Heart right ventricle (tissue), 16 donors: ENCODE measurements at regions not wholly inside any gene's neighbourhood (a gene's known extent, or its start where the extent isn't known, plus 50 kb on each side); places are given as distances from the start of the nearest gene placed in this dataset.

Source experiments
- ATAC-seq, 8 donors: fragments of 200-7000 bp; cut with Tn5 transposase; one replicate each; pipeline ENCODE4 v1.9.1; 2020; ENCODE audit warnings: mild to moderate bottlenecking in 8 of 8, moderate library complexity in 8 of 8, moderate number of reproducible peaks in 1 of 8
- DNase-seq, 2 donors: peaks; one replicate each; pipeline ENCODE4 v3.0.0-alpha.2; 2020
- H3K27ac ChIP-seq, 10 donors: fragments of 200-600 bp; sonication (generic) in 2 of 10; one replicate each; pipeline versions ENCODE4 v1.5.0 to v1.8.0; 2020 to 2022; ENCODE audit warnings: mild to moderate bottlenecking in 3 of 10
- H3K27me3 ChIP-seq, 7 donors: fragments of 200-600 bp; one replicate each; pipeline ENCODE4 v1.8.0; 2021 to 2022; ENCODE audit warnings: mild to moderate bottlenecking in 2 of 7
- H3K36me3 ChIP-seq, 9 donors: fragments of 200-600 bp; sonication (generic) in 1 of 9; one replicate each; pipeline versions ENCODE4 v1.5.0 to v1.8.0; 2020 to 2022; ENCODE audit warnings: mild to moderate bottlenecking in 2 of 9
- H3K4me1 ChIP-seq, 9 donors: fragments of 200-600 bp; sonication (generic) in 1 of 9; one replicate each; pipeline versions ENCODE4 v1.5.0 to v1.8.0; 2020 to 2022; ENCODE audit warnings: mild to moderate bottlenecking in 4 of 9
- H3K4me3 ChIP-seq, 10 donors: fragments of 200-600 bp; sonication (generic) in 2 of 10; one replicate each; pipeline versions ENCODE4 v1.5.0 to v1.8.0; 2020 to 2022; ENCODE audit warnings: mild to moderate bottlenecking in 7 of 10, moderate library complexity in 2 of 10
- H3K9me3 ChIP-seq, 11 donors: fragments of 200-600 bp in 10 of 11; sonication (generic) in 2 of 11; one replicate each; pipeline versions ENCODE4 v1.5.0 to v1.8.0; 2013 to 2022; ENCODE audit warnings: mild to moderate bottlenecking in 2 of 11, control low read depth in 1 of 11, moderate library complexity in 1 of 11
- CTCF ChIP-seq, 9 donors: fragments of 200-600 bp; sonication (generic) in 2 of 9; IDR thresholded peaks; one replicate each; pipeline versions ENCODE4 v1.5.0 to v1.8.0; 2021 to 2022; ENCODE audit warnings: antibody characterized with exemption in 9 of 9, mild to moderate bottlenecking in 5 of 9, moderate library complexity in 1 of 9
- WGBS, 2 donors: extraction: QIAGEN DNeasy Blood & Tissue Kit; methylation state at CpG; one replicate each; pipeline ENCODE4 v1.1.7; 2013; ENCODE audit warnings: inconsistent platforms in 1 of 2; 5-methylcytosine and 5-hydroxymethylcytosine counted together
- intact Hi-C, 10 donors: fragments of 100-400 bp; cut with DNase I; formaldehyde crosslinking; loops; one replicate each; pipeline versions ENCODE4 v1.11.1 to v1.14.2; 2022
- donor health status: Arrhythmogenic right ventricular cardiomyopathy.
- donor health status: ischemic (EF 13 %, LVEDD 7.1; RV severe dilation, severe dysfunction).
- donor health status: healthy with polysubstance abuse.
- donor health status: DM: no; HTN: yes; CAD: no.
- donor health status: DM: no; HTN: no; CAD: no.
- donor health status: ischemic (EF 25% LVEDD 6.9; RV normal size, moderate dysfunction).
- donor health status: ischemic (EF 25% LVEDD 5.7; RV mildly dilated, moderate dysfunction).
- donor health status: healthy.
- donor health status: DM: yes; HTN: yes; CAD: no.
- donor health status: Ischemic cardiomyopathy.
- donor health status: ischemic (EF 35%, LVEDD 5.7; RV mildly dilated, moderate dysfunction).
- donor health status: nonischemic (EF 11% LVEDD 7.7; RV severe dilation, severe dysfunction).
- donor health status: DM: yes; HTN: yes; CAD: no.
- donor health status: PGD.
- donor health status: ischemic (EF 29% LVEDD 5.4; RV normal size, mild dysfunction).
- donor health status: nonischemic (EF 23%, LVEDD 6.1; RV moderate dilation, normal function).

DNA sequence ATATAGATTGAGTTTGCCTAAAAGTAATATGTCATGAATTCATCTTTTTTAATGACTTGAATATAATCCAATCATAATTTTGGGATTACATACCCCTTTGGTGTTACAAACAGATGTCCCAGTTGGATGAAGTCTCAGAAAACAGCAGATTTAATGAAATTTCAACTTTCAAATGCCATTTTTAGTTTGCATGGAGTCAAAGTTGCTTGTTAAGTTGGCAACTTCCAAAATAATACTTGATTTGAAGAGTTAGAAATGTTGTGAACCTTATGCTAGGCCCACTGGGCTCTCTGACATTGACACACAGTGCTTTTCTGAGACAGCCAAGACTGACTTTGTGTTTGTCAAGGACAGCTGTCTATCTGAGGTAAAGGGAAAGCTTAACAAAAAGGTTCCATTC is 248.1 kb downstream of the KIF20B start:
- Histone ChIP-seq H3K27ac (no peak overlapping the region), H3K36me3 (no peaks in the 10 kb centered on the region), H3K4me3 (no peak overlapping the region), H3K4me1 (peaks cover 0 to 5% (median 0%) of the 10 kb centered on the region in 9 donors), H3K9me3 (peaks cover 0 to 19% (median 0%) of the 10 kb centered on the region in 11 donors), H3K27me3 (no peaks in the 10 kb centered on the region)
- DNase-seq (no peak), ATAC-seq (no peak)
- intact Hi-C loops: no loop called here
- no peak for TF ChIP-seq CTCF (IDR thresholded peaks at IDR 0.05)

GRCh38 chr10:89952325-89952724 is 250.9 kb downstream of the KIF20B start:
- 77 to 79% methylated on average over 1 of the region's 1 CpG for WGBS, 2 donors
- H3K4me3 ChIP-seq: no peak overlapping the region
- H3K4me1 ChIP-seq: no peaks in the 10 kb centered on the region
- intact Hi-C loops: loop anchor here in 1 of 10 donors (10.0 kb wide), 1 partner anchor 158 kb away; no protein-coding TSS in a partner anchor
- H3K27ac ChIP-seq: no peak overlapping the region
- peaks cover 0 to 16% (median 0%) of the 10 kb centered on the region in 11 donors for H3K9me3 ChIP-seq
- no peaks in the 10 kb centered on the region for H3K27me3 ChIP-seq
- no peak for TF ChIP-seq CTCF (IDR thresholded peaks at IDR 0.05)
- DNase-seq (no peak), ATAC-seq (no peak)
- H3K36me3 ChIP-seq: no peaks in the 10 kb centered on the region

- Histone ChIP-seq H3K4me3 (no peak overlapping the region), H3K27ac (no peak overlapping the region)
Measured at GRCh38 chr10:89952751-89953150, 251.4 kb downstream of the KIF20B start.

DNA sequence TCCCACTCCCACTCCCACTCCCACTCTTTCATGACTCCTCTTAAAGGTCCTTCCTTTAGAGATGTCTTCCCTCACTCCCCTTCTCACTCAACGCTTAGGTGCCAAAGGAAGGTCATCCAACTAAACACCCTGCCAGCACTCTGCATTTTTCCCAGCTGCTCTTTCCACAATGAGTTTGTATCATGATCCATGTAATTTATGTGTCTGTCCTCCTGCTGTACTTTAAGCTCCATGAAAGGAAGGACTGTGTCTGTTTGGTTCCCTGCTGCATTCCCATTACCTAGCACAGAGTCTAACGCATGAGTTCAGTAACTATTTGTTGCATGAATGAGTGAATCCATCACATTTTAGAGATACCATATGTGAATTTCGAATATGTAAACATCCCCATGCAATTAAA is 252.7 kb downstream of the KIF20B start:
- no peak overlapping the region for H3K4me3 ChIP-seq
- ATAC-seq (no peak), DNase-seq (no peak)
- no peak for TF ChIP-seq CTCF (IDR thresholded peaks at IDR 0.05)
- 57 to 67% methylated on average over 3 of the region's 3 CpGs for WGBS, 2 donors
- H3K27ac ChIP-seq: no peak overlapping the region
- no peaks in the 10 kb centered on the region for H3K9me3 ChIP-seq
- H3K4me1 ChIP-seq: no peaks in the 10 kb centered on the region
- no peaks in the 10 kb centered on the region for H3K36me3 ChIP-seq
- H3K27me3 ChIP-seq: no peaks in the 10 kb centered on the region
- intact Hi-C loops: loop anchor here in 1 of 10 donors (10.0 kb wide), 1 partner anchor 159 kb away; no protein-coding TSS in a partner anchor

More at GRCh38 chr10:89952751-89953150, 251.4 kb downstream of the KIF20B start:
- H3K4me1 ChIP-seq: no peaks in the 10 kb centered on the region
- ATAC-seq (no peak), DNase-seq (no peak)
- peaks cover 0 to 12% (median 0%) of the 10 kb centered on the region in 11 donors for H3K9me3 ChIP-seq
- no peaks in the 10 kb centered on the region for H3K27me3 ChIP-seq
- TF ChIP-seq CTCF (IDR thresholded peaks at IDR 0.05): no peak
- H3K36me3 ChIP-seq: no peaks in the 10 kb centered on the region
- intact Hi-C loops: loop anchor here in 1 of 10 donors (10.0 kb wide), 1 partner anchor 158 kb away; no protein-coding TSS in a partner anchor
